Posterior cingulate gyrus (tissue), 11 donors: ENCODE measurements at regions not wholly inside any gene's neighbourhood (a gene's known extent, or its start where the extent isn't known, plus 50 kb on each side); places are given as distances from the start of the nearest gene placed in this dataset.

Experiments
- DNase-seq, 10 donors: peaks; one replicate each; pipeline versions ENCODE4 v3.0.0 to v3.0.0-alpha.2; 2020 to 2021; ENCODE audit warnings: mixed read lengths in 3 of 10
- intact Hi-C: fragments of 100-400 bp; cut with DNase I; formaldehyde crosslinking; loops from one replicate; pipeline ENCODE4 v1.15.1; 2023

DNA sequence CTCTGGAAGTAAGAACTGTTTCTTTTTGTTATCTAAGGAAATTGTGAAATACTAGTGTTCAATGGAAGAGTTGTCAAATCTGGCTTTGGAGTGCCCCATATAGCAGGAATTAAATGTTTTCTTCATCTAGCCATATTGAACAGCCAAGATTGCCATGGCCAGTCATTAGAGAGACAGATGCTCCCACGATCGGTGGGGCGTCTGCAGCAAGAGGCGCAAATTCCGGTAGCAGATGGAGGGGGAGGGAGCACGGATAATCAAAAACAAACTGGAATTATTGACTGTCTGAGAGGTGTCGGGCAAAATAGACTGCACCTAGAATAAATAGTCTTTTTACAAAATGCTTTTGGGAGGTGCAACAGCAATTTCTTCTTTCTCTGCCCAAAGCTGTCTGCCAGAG is 139.1 kb upstream of the FSTL4 start:
- no peak for DNase-seq
- intact Hi-C loops = loop anchor here (5.0 kb wide), 1 partner anchor 116 kb away; no protein-coding TSS in a partner anchor

- DNase-seq = no peak
- intact Hi-C loops = loop anchor here (5.0 kb wide), 1 partner anchor 116 kb away; no protein-coding TSS in a partner anchor
Observed at GRCh38 chr5:133750856-133751255, 138.5 kb upstream of the FSTL4 start.

DNA sequence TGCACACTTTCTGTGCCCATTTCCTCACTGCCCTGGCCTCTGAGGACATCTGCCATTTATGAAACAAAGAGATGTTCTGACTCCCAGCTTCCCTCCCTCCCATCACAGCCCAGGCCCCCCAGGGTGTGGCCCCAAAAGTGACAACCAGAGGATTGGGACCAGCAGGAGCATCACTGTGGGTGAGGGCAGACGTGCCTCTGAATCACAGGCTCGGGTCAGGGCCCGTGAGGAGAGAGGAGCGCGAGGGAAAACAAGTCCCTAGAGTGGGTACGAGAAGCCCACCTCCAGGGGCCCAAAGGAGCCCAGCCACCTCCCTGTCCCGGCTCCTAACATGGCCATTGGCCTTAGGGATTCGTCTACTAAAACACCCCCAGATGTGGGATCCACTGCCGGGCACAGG is 138.0 kb upstream of the FSTL4 start:
- intact Hi-C loops = loop anchor here (5.0 kb wide), 1 partner anchor 117 kb away; no protein-coding TSS in a partner anchor
- DNase-seq = no peak

- no peak for DNase-seq
- intact Hi-C loops = no loop called here
Observed at GRCh38 chr5:133749331-133749985, 137.1 kb upstream of the FSTL4 start.

DNA sequence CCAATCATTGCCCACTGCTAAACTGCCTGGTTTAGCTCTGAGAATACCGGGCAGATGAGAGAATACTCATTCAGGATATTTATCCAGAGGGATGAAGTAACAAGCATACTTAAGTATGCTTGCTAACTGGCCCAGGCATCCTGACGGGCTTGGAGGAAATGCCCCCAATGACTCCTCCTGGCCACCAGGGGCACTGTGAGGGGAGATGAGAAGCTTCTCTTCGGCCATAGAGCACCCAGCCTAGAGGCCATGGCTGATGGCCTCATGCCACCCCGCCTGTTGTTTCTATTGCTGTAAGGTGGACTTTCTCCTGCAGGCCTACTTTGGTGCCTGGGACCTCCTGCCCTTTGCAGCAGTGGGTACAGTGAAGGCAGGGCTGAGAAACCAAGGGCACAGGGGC is 134.5 kb upstream of the FSTL4 start:
- intact Hi-C loops = no loop called here

GRCh38 chr5:133744960-133745308 is 132.6 kb upstream of the FSTL4 start:
- intact Hi-C loops = no loop called here
- DNase-seq = no peak

More for the DNA sequence above, 134.5 kb upstream of the FSTL4 start:
- DNase-seq = no peak

- peak in 1 of 10 donors; percentile 72 for DNase-seq
- intact Hi-C loops = no loop called here
Observed at GRCh38 chr5:133744051-133744959, 132.0 kb upstream of the FSTL4 start.

DNA sequence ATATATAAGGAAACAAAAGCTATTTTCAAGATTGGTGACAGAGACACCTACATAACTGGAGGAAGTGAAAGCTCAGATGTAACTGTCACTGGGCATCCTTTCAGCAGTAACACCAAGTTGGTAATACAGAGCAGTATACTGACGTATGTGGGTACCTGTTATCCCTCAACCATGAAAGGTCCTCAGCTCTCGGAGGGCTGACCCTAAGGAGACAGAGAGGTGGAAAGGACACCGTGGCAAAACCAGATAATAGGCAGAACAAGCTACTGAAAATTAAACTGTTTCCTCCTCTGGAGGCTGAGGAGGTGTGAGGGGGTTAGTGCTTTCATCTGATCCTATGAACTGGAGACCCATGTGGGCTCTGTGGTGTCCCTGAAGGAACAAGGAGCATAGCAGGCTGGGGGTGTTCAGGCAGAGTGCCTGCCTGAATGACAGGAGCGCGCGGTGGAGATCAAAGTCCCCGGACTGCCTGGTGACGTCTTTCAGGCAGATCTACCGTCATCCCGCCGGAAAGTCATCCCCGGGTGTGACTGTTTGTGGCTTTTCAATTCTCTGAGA is 130.2 kb upstream of the FSTL4 start:
- no peak for DNase-seq
- intact Hi-C loops = no loop called here

DNA sequence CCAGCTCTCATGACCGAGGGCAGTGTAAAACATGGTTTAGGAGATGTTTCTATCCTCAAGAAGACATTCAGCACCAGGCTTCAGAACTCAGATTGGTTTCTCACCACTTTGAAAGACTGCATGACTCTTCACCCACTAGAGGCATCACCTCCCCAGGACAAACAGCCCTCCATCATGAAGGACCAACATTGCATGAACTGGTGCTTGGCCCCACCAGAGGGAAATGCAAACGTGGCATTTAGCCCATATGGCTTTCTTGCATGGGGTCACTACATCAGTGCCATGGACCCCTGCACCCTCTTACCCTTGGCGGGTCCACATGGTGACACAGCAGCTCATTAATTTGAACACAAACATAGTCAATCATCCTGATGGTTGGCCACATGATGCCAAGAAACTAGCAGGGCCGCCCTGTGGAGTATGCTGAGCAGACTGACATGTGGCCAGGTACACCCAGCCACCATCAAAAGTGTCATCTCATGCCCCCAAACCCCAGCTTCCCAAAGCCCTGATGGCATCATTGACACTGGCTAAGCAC is 129.5 kb upstream of the FSTL4 start:
- no peak for DNase-seq

GRCh38 chr5:133741396-133741795 is 129.1 kb upstream of the FSTL4 start:
- no peak for DNase-seq
- intact Hi-C loops = no loop called here

More for the DNA sequence above, 129.5 kb upstream of the FSTL4 start:
- intact Hi-C loops = no loop called here

DNA sequence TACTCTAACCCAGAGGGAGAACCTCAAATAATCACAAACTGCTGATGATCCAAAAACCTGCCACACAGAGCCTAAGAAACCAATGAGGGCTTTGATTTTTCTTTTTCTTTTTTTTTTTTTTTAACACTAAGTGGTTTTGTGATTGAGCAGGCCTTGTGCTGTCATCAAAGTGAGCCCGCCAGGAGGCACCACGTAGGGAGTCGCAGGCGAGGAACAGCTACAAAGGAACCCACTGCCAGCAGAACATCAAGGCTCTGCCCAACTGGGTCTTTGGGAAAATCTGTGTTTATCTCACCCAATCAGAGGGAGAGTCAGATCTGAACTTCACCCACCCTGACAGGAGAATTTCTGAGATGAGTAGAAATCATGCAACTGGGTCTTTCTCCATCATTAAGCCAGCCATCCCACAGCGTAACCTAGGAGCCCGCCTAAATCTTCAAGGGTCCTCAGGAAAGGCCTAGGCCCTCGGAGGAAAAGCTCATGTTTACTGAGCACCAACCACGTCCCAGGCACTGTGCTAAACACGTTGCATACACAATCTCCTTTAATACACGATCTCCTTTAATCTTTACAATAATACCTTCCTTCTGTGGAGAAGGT is 126.9 kb upstream of the FSTL4 start:
- intact Hi-C loops = no loop called here

DNA sequence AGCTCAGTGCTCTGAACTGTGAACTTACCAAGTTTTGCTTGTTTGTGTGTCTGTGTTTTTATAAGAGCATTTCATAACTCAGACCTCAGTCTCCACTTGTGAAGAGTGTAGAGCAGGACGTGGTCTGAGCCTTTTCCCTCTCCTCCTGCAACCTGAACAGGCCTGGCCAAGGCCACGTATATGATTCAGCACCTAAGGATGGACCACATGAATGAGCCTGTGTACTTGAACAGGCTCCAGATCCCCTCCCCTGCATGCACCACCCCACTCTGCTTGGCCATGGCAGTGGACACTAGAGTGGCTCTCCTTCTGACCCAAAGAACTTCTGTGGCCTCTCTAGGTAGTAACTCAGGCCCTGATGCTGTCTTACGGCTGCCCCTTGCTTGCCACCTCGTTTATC is 125.9 kb upstream of the FSTL4 start:
- intact Hi-C loops = no loop called here
- DNase-seq = no peak

More for the DNA sequence above, 126.9 kb upstream of the FSTL4 start:
- DNase-seq = no peak

GRCh38 chr5:133736512-133736911 is 124.2 kb upstream of the FSTL4 start:
- intact Hi-C loops = no loop called here
- DNase-seq = no peak

DNA sequence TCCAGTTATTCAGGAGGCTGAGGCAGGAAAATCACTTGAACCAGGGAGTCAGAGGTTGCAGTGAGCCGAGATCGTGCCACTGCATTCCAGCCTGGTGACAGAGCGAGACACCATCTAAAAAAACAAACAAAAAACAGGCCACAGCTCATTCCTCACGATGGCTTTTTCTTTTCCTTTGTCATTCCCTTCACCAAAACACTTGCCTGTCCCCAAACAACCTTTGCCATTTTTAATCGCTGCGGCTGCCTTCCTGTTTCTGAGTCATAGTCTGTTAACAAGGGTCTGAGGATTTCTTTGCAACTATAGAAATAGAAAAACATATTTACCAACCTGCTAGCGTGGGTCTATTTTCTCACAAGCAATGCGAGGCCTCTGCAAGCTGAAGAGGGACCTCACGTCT is 123.0 kb upstream of the FSTL4 start:
- intact Hi-C loops = no loop called here
- DNase-seq = no peak

DNA sequence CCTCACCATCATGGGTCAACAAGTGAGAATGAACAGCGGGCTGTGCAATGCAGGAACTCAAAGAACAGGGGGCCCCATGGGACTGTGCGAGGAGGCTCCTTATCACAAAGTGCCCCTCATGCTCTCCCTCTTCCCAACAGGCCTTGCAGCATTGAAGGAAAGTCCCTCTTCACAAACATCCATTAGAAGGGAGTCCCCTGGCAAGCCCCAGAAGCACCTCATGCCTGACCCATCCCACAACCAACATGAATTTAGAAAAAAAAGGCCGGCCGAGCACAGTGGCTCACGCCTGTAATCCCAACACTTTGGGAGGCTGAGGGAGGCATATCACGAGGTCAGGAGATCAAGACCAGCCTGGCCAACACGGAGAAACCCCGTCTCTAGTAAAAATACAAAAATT is 122.6 kb upstream of the FSTL4 start:
- DNase-seq = no peak
- intact Hi-C loops = no loop called here

- DNase-seq = no peak
- intact Hi-C loops = no loop called here
Observed at GRCh38 chr5:133732536-133732935, 120.2 kb upstream of the FSTL4 start.

- DNase-seq = no peak
- intact Hi-C loops = no loop called here
Observed at GRCh38 chr5:133731951-133732350, 119.6 kb upstream of the FSTL4 start.

DNA sequence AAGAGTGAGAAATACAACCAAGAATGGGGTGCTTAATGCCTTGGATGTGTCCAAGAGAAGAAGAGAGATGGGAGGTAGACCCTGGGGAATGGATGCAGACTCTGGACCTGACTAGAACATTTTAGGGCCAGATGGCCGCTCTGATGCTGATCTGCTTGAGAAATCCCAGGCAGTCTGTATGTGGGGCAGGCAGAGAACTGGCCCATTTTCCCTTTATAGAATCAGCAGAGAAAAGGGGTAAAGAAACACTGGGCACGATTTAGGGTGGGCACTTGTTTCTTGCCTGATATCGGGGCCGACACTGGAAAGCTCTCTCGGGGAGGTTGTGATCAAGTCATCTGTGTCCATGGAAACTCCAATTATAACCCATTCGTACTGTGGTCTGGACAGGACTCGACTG is 118.5 kb upstream of the FSTL4 start:
- peak in 1 of 10 donors; percentile 59 for DNase-seq
- intact Hi-C loops = no loop called here

DNA sequence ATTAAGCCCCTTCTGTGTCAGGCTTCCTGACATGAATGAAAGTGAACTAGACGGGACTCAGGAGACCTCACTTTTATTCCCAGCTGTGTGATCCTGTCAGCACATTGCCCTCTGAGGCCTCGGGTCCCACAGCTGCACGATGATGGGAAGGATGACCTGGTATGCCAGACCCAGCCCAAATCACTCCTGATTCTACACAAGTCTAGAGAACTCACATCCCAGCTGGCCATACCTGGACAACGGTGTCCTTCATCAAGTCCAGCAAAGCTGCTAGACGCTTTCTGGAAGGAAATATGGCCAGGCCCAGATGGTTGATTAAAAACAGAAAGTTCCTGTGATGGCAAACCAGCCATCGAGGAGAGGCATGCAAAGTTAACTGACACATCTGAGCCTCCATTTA is 118.0 kb upstream of the FSTL4 start:
- intact Hi-C loops = no loop called here
- peak in 1 of 10 donors; percentile 66 for DNase-seq

GRCh38 chr5:133729800-133730199 is 117.5 kb upstream of the FSTL4 start:
- intact Hi-C loops = no loop called here
- peak in 1 of 10 donors; percentile 62 for DNase-seq

- intact Hi-C loops = no loop called here
- no peak for DNase-seq
Observed at GRCh38 chr5:133728475-133728874, 116.1 kb upstream of the FSTL4 start.
